ENCODE measurements at regions not wholly inside any gene's neighbourhood (a gene's known extent, or its start where the extent isn't known, plus 50 kb on each side); places are given as distances from the start of the nearest gene placed in this dataset.

DNA sequence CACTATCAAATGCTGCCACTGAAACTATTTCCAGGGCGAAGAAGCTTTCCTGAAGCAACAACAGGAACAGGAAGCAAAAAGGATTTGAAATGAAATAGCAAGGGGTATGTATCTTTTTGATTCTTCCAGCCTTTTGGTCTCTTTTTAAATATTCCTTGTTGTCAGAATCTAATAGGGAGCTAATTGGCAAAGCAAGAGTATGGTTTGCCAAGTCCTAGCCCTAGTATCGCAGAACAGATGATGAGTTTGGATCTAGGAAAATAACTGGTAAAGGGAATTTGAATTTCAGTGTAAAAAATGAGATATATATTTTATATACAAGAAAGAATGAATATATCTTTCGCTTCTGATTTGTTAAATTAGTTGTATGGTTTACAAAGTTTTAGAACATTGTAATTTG lies 252.5 kb downstream of the ANKRD7 start:
- Histone ChIP-seq H3K27me3 (replicated peaks) (no peaks in the 10 kb centered on the region), H3K27ac (no peak overlapping the region), H3K36me3 (replicated peaks) (no peaks in the 10 kb centered on the region), H3K4me3 (ENCODE audit: low read depth, low read length) (no peak overlapping the region)
- in situ Hi-C loops (cut with HindIII; ENCODE audit: low pct_ligation_motif_present, low sequenced_read_pairs), result no loop called here
- TF ChIP-seq, protein P1, sequence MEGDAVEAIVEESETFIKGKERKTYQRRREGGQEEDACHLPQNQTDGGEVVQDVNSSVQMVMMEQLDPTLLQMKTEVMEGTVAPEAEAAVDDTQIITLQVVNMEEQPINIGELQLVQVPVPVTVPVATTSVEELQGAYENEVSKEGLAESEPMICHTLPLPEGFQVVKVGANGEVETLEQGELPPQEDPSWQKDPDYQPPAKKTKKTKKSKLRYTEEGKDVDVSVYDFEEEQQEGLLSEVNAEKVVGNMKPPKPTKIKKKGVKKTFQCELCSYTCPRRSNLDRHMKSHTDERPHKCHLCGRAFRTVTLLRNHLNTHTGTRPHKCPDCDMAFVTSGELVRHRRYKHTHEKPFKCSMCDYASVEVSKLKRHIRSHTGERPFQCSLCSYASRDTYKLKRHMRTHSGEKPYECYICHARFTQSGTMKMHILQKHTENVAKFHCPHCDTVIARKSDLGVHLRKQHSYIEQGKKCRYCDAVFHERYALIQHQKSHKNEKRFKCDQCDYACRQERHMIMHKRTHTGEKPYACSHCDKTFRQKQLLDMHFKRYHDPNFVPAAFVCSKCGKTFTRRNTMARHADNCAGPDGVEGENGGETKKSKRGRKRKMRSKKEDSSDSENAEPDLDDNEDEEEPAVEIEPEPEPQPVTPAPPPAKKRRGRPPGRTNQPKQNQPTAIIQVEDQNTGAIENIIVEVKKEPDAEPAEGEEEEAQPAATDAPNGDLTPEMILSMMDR (IDR thresholded peaks at IDR 0.05; ENCODE audit: low read depth, low read length, missing control alignments), result no peak
- DNase-seq, result no peak

DNA sequence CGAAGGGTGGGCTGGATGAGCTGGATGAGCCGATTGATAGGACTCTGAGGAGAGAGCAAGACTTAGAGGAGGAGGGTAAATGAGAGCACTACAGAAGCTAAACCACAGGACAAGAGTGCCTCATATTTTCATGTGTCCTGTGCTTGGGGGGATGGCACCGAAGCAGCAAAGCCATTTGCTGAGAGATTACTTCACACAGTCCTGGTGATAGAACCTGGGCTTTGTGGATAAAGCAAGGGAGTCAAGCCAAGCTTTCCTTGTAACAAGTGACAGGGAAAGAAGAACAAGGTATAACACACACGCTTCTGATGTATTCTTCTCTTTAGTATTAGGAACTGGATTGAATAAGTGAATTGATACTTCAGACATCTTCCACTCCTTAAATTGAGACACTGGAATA lies 253.7 kb downstream of the ANKRD7 start:
- in situ Hi-C loops (cut with HindIII; ENCODE audit: low pct_ligation_motif_present, low sequenced_read_pairs), result no loop called here
- Histone ChIP-seq H3K27ac (no peak overlapping the region), H3K27me3 (replicated peaks) (no peaks in the 10 kb centered on the region), H3K36me3 (replicated peaks) (no peaks in the 10 kb centered on the region), H3K4me3 (ENCODE audit: low read depth, low read length) (no peak overlapping the region)
- DNase-seq, result no peak
- TF ChIP-seq, protein P1 (IDR thresholded peaks at IDR 0.05; ENCODE audit: low read depth, low read length, missing control alignments), result no peak

DNA sequence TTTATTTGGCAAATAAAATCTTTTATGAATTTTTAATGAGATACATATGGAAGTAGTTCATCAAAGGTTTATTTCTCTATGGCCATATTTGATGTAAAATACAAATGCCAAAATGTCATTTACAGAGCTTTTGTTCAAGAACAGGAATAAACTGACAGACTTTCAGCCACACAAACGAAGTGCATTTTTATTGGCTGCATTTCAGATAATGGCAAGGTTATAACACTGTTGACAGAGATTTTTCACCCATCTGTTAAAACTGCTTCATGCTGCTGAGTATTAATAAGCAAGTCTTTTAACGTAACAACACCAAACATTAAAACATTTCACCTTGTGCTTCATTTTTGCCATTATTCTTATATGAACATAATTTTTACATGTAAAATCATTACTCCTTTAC lies 254.4 kb downstream of the ANKRD7 start:
- no peak overlapping the region for H3K27ac ChIP-seq
- H3K4me3 ChIP-seq (ENCODE audit: low read depth, low read length), result no peak overlapping the region
- no peaks in the 10 kb centered on the region for H3K36me3 ChIP-seq (replicated peaks)
- TF ChIP-seq, protein P1 (IDR thresholded peaks at IDR 0.05; ENCODE audit: low read depth, low read length, missing control alignments), result no peak
- no peaks in the 10 kb centered on the region for H3K27me3 ChIP-seq (replicated peaks)
- in situ Hi-C loops (cut with HindIII; ENCODE audit: low pct_ligation_motif_present, low sequenced_read_pairs), result no loop called here
- no peak for DNase-seq

DNA sequence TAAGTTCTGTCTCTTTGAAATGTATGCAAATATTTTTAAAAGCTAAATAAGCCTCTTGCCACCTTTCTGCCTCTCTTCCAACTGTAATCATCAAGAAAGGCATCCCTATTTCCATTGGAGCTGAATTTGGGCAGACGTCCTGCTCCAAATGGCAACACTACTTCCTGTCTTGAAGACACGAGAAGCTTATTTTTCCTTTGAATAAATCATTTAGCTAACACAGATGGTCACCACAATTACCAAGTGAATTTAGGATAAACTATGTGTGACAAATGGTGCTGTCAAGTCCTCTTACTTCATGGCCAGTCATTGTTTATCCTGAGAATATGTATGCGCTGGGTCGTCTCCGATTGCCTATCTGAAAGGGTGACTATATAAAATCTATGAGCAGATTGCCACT lies 268.0 kb downstream of the ANKRD7 start:
- Histone ChIP-seq H3K27ac (no peak overlapping the region), H3K36me3 (replicated peaks) (no peaks in the 10 kb centered on the region), H3K27me3 (replicated peaks) (no peaks in the 10 kb centered on the region), H3K4me3 (ENCODE audit: low read depth, low read length) (no peak overlapping the region)
- no peak for DNase-seq
- in situ Hi-C loops (cut with HindIII; ENCODE audit: low pct_ligation_motif_present, low sequenced_read_pairs), result no loop called here
- TF ChIP-seq, protein P1 (IDR thresholded peaks at IDR 0.05; ENCODE audit: low read depth, low read length, missing control alignments), result no peak

DNA sequence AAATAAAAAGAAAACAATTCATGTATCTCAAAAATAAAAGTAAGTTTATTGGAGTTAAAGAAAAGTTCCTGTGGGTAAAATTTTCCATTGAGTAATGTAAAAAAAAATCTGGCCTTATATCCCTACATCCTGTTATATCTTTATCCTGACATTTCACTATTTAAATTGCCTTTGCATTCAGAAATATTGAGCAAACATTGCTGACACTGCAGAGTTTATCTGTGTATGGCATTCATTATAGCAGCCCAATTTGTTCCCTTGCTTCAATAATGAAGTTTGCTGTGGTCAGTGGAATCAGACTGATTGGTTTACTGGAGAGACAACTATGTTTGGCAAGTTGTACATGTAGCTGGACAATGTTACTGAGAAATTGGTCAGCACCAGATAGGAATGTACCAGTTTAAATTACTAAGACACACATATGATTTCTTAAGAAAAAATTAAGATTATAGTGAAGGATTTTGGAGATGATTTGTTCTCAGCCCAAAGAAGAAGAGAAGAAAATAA lies 271.7 kb downstream of the ANKRD7 start:
- DNase-seq, result no peak
- H3K27ac ChIP-seq, result no peak overlapping the region
- no peaks in the 10 kb centered on the region for H3K27me3 ChIP-seq (replicated peaks)
- H3K36me3 ChIP-seq (replicated peaks), result no peaks in the 10 kb centered on the region
- in situ Hi-C loops (cut with HindIII; ENCODE audit: low pct_ligation_motif_present, low sequenced_read_pairs), result no loop called here
- no peak overlapping the region for H3K4me3 ChIP-seq (ENCODE audit: low read depth, low read length)
- TF ChIP-seq, protein P1 (IDR thresholded peaks at IDR 0.05; ENCODE audit: low read depth, low read length, missing control alignments), result no peak

DNA sequence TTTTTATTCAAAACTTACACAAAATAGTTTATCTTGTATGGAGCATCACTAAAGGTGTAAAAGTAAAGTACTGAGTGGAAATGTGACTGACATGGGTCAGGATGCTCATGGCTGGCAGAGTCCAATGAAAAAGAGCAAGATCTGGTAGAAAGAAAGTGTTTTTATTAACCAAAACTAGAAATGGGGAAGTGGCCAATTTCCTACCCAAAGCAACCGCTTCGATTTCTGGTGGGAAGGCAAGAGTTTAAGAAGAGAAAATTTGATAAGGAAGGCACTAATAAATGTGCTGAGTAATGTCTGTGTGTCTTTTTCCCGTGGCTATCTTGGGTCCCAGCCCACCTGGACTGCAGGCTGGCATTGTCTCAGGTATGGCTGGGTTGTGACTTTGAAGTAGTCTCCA lies 277.7 kb downstream of the ANKRD7 start:
- TF ChIP-seq, protein P1 (IDR thresholded peaks at IDR 0.05; ENCODE audit: low read depth, low read length, missing control alignments), result no peak
- Histone ChIP-seq H3K27ac (no peak overlapping the region), H3K36me3 (replicated peaks) (no peaks in the 10 kb centered on the region), H3K27me3 (replicated peaks) (no peaks in the 10 kb centered on the region), H3K4me3 (ENCODE audit: low read depth, low read length) (no peak overlapping the region)
- in situ Hi-C loops (cut with HindIII; ENCODE audit: low pct_ligation_motif_present, low sequenced_read_pairs), result no loop called here
- no peak for DNase-seq

Measured in brain microvascular endothelial cell (primary cell).